ENCODE measurements at regions not wholly inside any gene's neighbourhood (a gene's known extent, or its start where the extent isn't known, plus 50 kb on each side); places are given as distances from the start of the nearest gene placed in this dataset.
A peak's percentile ranks its signal among the peaks of the same experiment; 100 is the strongest.

- DNase-seq = no peak
Observed at GRCh38 chr16:85552980-85553435, 60.1 kb upstream of the GSE1 start.

GRCh38 chr16:85553436-85554113 is 59.5 kb upstream of the GSE1 start:
- DNase-seq = peak; percentile 64

- DNase-seq = peak; percentile 68
Observed at GRCh38 chr16:85554114-85554888, 58.8 kb upstream of the GSE1 start.

GRCh38 chr16:85554889-85555718 is 58.0 kb upstream of the GSE1 start:
- peak; percentile 72 for DNase-seq

GRCh38 chr16:85555719-85556455 is 57.2 kb upstream of the GSE1 start:
- DNase-seq = peak; percentile 39

- DNase-seq = peak; percentile 70
Observed at GRCh38 chr16:85556456-85557082, 56.6 kb upstream of the GSE1 start.

- peak; percentile 54 for DNase-seq
Observed at GRCh38 chr16:85557083-85557970, 55.8 kb upstream of the GSE1 start.

- DNase-seq = no peak
Observed at GRCh38 chr16:85557971-85558657, 55.0 kb upstream of the GSE1 start.

GRCh38 chr16:85560932-85561247 is 52.2 kb upstream of the GSE1 start:
- no peak for DNase-seq

GRCh38 chr16:85561248-85562092 is 51.7 kb upstream of the GSE1 start:
- no peak for DNase-seq

GRCh38 chr16:85562093-85562786 is 50.9 kb upstream of the GSE1 start:
- DNase-seq = no peak

GRCh38 chr16:85563034-85563433 is 50.1 kb upstream of the GSE1 start:
- no peak for DNase-seq

Data from CD4-positive, alpha-beta T cell treated with Interleukin-6 for 4 hours (primary cell).